Stimulated activated naive CD8-positive, alpha-beta T cell treated with anti-CD3 and anti-CD28 coated beads, Interleukin-15, Interleukin-2, amounts not matched to agents 100 U/mL and 50 U/mL, for 24 hours (primary cell): ENCODE measurements at regions not wholly inside any gene's neighbourhood (a gene's known extent, or its start where the extent isn't known, plus 50 kb on each side); places are given as distances from the start of the nearest gene placed in this dataset.
"Not testable (repeated sequence)": the region's sequence is repeated elsewhere in the genome, so short reads cannot be mapped to it uniquely, and the experiment has no call there.

Experiments
- ATAC-seq: fragments of 150-1000 bp; cut with Tn5 transposase; one replicate; pipeline ENCODE4 v1.10.0; 2021
- DNase-seq: peaks from one replicate; pipeline ENCODE4 v3.0.0; 2021

DNA sequence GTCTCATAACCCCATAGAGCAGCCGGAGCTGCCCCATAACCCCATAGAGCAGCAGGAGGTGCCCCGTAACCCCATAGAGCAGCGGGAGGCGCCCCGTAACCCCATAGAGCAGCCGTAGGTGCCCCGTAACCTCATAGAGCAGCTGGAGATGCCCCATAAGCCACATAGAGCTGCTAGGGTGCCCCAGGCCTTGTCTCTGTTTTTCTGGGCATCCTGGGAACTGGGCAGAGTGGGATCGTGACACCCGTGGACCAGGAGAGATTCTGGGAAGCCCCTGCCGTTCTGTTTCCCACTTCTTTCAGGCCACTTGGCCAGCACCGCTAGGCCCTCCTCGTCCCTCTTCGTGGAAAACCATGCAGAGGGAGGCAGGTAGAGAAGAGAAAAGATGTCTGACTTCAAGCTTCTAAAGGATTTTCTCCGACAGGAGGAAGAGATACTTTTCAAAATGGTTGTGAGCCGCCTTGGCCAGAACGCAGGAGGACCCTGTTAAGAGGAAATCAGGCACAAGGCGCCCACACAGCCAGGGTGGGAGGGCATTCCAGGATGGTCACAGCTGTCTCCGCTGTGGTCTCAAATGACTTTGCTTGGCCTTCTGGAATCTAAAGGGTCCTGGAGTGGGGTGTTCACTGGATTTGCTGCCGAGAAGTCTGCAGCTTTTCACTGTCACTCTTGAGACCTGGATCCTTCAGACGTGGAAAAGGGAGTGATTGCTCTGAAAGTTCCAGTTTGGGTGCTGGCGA lies 171.8 kb downstream of the NPIPB11 start:
- DNase-seq, ATAC-seq: not testable (repeated sequence)

DNA sequence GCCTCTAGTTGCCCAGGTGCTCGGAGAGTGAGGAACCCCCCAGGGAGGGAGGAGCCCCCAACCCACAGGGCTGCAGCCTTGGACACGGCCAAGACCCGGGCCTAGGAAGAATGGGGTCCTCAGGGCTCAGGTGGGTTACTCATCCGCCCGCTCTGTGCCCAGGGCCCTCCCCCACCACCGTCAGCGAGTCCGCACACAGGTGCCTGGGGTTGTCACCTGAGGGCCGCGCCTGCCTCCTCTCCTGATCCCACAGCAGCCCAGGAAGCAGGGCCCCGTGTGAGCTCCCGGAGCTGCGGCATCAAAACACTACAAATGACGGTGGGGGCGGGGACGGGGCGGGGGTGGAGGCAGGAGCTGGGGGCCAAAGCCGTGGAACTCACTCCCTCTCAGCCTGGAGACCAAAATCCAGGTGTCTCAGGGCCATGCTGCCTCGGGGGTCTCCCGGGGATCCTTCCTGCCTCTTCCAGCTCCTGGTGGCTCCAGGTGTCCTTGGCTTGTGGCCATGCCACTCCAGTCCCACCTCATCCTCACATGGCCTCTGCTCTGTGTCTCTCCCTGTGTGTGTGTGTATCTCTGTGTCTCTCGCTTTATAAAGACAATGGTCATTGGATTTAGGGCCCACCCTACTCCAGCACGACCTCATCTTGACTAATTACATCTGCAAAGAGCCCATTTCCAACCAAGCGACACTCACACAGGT lies 172.7 kb downstream of the NPIPB11 start:
- DNase-seq, ATAC-seq: not testable (repeated sequence)

DNA sequence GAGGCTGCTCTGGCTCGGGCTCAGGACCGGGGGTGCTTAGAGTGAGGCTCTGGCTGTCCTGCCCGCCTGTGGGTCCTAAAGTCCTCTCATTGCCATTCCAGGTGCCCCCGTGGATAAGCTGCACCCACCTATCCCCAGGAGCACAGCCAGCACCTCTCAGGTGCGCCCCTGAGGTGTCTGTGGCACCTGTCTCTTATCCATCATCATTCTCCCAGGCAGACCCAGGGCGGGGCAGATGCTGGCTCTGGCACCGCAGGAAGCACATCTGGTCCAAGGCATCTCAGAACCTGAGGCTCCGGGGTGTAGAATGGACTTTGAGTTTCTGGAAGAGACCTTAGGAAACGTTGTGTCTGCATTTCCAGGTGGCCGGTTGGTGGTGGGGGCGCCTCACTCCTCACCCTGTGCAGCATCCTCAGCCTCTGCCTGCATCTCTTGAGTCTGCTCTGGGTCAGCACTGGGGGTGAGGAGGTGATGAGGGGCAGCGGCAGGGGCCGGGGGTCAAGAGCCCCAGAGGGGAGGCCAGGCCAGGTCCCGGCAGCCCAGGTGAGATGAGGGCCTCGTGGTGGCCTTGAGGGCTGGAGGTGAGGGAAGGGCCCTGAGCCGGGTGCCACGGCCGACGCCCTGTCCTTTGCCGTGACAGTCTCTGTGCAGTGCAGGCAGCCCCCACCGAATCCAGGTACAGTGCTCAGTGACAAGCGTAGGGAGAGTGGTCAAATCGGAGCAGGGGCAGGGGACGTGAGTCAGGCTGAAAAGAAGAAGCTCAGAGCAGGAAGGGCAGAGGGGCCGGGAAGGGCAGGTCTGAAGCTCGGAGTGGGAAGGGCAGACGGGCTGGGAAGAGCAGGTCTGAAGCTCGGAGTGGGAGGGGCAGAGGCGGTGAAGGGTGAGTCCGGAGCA lies 173.5 kb downstream of the NPIPB11 start:
- DNase-seq (no peak), ATAC-seq (peak; percentile 13)

DNA sequence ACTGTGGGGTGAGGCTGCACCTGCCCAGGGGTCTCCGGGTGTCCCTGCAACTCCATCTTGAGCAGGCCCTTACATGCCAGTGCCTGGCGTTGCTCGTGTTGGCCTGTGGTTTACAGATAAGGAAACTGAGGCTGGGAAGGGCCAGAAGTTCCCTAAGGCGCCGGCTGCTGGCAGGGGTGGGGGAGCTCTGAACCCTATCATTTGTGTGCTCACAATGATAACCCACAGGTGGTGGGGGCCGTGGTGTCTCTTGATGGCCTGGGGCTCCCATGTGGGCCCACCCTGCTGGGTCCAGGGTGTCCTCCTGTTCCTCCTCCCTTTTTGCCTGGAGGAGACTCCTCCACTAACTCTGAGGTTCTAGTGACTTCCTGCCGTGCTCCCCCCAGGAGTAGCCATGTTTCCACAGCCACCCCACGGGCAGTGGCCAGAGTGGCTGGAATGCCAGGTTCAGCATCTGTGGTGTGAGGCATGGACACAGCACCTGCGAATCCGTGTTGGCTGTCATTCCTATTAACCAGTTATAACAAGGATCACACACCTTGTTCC lies 174.3 kb downstream of the NPIPB11 start:
- not testable (repeated sequence) for DNase-seq, ATAC-seq

DNA sequence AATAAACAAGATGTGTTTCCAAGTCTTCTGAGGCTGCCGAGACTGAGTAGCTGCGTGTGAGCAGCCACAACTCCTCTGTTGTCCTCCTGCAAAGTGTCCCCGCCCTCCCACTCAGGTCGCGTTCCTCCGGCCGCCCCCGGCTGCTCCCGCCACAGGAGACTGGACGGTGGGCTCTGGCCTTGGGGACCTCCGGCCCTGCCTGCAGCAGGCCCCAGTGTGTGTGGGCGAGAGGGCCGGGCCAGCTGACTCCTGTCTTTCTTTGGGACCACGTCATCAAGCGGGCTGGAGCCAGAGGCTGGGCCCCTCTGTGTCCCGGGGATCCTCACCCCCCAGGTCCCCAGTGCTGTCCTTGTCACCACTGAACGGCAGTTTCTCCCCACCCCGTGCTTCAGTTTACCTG lies 175.3 kb downstream of the NPIPB11 start:
- ATAC-seq (no peak), DNase-seq (no peak)

DNA sequence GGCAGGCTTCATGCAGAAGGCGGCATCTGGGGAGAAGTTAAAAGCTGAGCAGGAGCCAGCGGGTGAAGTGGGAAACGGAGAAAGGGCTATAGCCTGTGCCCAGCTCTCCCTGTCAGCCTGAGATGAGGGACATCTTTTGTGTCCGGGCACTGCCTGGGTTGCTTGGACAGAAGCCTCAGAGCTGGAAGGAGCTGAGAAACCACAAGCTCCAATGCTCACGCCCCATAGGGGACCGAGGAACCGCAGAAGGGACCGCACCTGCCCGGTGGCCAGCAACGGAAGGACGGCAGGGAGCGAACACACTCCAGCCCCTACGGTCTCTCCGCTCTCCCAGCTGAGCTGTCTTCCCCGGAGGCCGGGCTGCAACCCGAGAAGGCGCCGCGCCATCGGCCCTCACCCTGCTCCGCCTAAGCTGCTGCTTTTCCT lies 175.8 kb downstream of the NPIPB11 start:
- DNase-seq, result no peak
- ATAC-seq, result no peak

DNA sequence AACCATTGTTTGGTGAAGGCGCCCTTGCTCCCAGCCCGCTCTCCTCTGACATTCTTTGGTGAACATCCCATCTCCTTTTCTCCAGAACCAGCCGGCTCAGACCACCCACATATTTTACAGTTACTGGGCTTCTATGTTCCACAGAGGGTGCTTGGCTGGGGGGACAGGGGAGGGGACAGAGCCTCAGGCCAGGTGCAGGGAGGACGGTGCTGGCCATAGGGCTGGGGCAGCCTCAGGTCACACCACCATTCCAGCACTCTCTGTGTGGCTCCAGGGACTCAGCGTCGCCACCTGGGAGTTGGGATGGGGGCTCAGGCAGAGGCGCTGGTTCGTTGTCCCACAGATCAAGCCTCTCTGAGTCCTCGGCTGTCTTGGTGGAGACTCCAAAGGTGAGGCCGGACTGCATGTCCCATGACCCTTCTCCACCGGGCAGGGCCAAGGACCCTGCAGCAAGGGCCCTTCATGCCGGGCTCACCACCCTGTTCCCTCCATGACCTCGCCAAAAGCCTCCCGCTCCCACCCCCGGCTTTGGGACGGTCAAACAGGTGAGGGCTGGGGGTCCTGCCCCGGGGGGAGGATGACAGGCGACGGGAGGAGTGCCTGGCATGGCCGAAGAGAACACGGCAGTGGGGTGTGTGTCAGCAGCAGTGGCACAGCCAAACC lies 176.4 kb downstream of the NPIPB11 start:
- DNase-seq, ATAC-seq: not testable (repeated sequence)

DNA sequence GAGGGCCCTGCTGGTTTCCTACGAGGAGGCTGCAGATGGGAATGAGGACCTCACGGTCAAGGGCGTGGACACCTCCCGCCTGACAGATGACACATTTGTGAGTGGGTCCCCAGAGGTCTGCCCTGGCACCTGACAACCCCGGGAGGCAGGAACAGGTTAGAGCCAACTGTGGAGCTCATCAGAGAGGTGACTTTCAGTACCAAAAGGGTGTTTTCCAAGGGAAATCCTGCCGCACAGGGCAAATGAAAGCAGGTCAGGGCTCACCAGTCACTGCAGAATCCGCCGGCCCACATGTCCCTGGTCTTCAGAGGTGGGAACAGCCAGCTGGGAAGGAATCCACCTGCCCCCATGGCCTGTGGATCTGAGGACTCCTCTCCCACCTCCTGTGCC lies 176.9 kb downstream of the NPIPB11 start:
- not testable (repeated sequence) for DNase-seq, ATAC-seq

DNA sequence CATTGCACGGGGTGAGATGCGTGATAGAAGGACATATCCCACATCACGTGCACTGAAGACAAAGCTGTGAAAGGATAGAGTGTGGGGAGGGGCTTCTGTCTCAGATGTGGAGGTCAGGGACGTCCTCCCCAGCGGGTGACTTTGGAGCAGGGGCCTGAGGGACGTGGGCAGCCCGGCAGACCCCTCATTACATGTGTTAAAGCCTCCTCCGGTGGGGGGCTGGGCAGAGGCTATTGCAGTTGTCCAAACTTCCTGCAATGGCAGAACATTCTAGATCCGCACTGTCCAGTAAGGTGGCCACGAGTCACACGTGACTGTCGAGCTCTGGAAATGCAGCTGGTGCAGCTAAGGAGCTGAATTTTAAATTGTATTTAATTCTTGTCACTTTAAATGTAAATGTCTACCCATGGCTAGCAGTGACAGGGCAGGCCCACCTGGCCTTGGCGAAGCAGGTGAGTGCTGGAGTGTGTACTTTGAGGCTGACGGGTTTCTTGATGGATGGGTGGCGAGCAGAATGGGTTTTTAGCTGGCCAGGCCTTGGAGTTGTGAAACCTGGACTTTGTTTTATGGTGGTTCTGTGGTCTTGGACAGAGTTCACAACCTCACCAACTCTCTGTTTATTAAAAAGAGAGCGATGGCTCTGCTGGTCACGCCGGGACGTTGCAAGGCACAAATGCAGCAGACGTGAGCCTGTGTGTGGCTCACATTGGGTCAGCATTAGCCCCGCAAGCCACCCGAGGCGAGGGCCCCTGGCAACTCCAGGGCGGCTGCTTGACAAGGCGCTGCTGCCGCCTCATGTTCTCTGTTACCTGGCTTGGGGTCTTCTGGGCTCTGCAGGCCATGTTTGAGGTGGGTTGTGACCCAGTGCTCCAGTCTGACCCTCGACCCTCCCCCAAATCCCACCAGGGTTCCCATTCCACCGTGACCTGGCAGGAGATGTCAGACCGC lies 177.6 kb downstream of the NPIPB11 start:
- not testable (repeated sequence) for ATAC-seq, DNase-seq

DNA sequence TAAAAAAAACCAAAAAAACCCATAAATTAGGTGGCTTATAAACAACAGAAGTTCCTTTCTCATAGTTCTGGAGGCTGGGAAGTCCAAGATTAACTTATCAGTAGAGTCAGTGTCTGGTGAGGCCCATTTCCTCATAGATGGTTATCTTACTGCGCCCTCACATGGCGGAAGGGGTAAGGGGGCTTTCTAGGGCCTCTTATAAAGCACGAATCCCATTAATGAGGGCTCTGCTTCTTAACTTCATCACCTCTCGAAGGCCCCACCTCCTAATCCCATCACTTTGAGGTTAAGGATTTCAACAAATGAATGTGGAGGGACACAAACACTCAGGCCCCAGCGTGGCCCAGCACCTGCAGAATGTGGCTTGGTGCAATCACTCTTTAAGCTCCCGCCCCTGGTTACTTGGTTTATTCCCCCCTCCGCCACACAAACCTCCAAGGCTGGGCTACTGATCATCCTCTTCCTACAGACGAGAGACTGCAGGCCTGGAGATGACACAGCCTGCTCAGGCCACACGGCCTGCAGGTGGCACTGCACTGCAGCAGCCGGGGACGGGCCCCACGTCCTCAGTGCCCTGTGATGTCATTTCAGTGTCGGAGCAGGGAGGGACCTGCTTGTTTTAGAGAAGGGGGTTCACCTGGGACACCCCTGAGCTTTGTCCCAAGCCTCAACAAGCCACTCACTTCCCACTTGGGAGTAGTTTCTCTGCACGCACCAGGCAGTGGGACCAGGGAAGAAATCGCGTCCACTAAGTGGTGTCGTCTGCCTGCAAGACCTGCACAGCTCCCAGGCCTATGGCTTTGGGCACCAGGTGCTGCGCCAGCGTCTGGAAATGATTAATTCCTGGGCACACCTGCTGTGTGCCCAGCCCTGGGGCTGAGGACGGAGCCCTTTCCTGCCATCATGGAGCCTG lies 178.5 kb downstream of the NPIPB11 start:
- DNase-seq (peak; percentile 35), ATAC-seq (peak; percentile 88)

DNA sequence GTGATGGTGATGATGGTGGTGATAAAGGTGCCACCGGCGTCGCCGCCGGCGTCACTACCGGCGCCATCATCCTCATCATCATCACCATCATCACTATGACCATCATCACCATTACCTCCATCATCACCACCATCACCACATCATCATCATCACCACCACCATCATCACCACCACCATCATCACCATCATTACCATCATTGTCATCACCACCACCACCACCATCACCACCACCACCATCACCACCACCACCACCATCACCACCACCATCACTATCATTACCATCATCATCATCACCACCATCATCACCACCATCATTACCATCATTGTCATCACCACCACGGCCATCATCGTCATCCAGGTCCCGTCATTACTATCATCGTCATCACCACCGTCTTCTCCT lies 179.7 kb downstream of the NPIPB11 start:
- no peak for DNase-seq
- ATAC-seq, result no peak

DNA sequence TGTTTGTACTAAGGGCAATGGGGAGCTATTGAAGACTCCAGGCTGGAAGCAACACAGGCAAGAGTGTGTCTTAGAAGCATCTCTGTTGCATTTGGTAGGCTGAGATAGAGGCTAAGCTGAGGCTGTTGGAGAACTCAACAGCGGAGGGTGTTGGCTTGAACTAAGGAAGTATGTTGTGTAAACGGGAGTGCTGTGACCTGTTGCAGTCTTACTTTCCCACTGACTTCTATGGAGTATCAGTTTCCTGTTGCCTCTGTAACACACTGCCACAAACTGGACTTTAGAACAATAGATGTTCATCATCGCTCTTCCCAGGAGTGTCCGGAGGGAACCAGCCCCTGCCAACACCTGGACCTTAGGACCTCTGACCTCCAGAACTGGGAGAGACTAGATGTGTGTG lies 181.8 kb downstream of the NPIPB11 start:
- DNase-seq, ATAC-seq: not testable (repeated sequence)

DNA sequence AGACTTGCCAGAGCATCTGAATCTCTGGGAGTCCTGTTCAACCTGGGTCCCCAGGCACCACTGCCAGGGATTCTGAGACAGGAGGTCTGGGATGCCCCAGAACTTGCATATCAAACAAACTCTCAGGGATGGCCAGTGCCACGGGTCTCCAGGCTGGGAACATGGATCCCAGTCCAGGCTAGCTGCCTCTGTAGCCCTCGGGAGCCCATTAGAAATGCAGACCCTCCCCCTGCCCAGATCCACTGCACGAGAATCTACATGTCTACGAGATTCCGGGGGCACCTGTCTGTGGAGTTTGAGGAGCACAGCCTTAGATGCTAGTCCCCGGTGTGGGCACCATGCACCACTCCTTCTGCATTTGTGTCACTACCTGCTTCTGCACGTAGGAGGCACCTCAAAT lies 183.9 kb downstream of the NPIPB11 start:
- DNase-seq, ATAC-seq: not testable (repeated sequence)

DNA sequence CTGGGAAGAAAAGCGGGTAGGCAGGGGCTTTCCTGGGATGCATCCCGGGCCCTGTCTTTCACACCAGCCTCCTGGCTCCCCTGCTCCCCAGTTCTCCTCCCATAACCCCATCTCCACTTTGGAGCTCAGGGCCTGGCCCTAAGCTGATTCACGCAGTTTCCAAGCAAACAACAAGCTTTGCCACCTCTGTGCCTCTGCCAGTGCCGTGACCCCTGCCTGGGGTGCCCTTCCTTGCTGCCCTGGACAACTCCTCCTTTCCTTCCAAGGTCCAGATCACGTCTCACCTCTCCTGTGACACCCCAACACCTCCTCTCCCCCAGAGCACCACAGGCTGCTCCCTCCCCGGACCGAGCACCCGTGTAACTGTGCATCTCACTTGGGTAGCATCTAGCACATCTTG lies 184.5 kb downstream of the NPIPB11 start:
- not testable (repeated sequence) for DNase-seq, ATAC-seq

DNA sequence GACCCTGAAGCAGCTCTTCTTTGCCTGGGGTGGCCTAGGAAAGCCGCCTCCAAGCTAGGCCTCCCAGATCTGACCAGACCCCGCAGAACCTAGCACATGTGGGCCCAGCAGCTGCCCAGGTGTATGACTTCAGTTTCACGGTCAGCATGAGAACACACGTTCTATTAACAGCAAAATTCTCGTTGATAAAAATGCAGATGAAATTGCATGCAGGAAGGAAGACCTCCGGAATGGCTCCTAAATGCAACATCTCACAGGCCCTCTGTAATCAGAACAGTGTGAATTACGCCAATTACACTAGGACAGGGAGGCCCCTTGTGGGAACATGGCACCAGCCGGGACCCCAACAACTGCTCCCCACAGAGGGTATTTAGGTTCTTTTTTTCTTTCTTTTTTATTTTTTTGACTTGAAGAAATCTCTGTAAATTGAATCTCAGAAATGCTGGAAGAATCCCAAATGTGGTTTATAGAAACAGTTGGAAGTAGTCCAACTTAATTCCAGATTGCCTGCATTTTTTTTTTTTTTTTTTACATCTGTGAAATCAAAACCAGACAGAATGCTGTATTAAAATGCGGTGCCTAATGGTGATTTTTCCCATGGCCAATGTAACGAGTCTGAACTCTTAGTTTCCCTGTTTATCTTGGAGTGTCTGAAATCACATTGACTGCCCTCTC lies 185.1 kb downstream of the NPIPB11 start:
- ATAC-seq, DNase-seq: not testable (repeated sequence)

DNA sequence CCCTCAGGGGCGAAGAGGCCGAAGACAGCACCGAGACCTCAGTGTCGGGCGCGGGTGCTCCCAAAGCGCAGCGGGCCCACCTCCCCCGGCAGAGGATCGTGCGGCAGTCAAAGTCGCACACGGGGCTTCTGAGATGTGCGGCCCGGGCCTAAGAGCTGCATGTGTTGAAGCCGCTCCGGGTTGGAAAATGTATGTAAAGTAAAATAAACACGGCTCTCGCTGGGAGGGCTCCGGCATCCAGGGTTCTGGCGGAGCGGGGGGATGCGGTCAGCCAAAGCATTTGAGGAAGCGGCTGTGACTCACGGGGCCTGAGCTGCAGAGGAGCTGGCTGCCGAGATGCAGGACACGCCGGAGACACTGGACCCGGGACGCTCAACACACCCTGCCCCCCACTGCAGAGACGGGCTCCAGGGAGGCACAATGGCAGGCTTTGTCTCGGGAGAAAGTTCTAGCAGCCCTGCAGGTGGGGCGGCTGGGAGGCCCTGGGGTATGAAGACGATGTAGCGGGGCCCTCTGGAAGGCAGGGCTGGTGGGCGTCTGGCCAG lies 185.8 kb downstream of the NPIPB11 start:
- not testable (repeated sequence) for DNase-seq, ATAC-seq

DNA sequence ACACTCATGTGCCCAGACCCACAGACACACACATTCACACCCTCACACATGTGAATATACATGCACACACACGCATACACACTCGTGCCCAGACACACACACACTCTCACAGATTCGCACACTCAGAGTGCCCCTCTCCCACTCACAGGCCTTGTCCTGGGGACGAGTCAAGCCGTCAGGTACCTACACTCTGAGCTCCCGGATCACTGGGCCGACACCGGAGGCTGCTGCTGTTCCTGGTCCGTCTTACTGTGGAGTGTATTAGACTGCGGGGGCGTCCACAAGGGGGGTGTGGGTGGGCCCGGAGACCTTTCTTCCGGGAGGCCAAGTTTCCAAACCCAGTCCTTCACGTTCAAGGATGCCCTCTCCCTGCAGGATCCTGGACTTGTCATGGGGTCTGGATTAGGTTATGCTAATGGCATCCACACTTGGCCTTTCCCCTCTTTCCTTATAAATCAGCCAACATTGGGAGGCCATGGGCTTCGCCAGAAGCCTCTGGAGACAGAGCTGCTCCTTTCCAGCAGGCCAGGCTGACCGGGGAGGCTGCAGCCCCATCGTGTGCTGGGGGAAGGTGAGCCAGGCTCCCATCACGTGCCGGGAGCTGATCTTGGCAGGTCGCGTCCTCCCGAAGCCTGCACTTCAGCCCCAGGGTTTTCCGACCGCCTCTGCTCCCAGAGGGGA lies 186.4 kb downstream of the NPIPB11 start:
- not testable (repeated sequence) for ATAC-seq, DNase-seq

DNA sequence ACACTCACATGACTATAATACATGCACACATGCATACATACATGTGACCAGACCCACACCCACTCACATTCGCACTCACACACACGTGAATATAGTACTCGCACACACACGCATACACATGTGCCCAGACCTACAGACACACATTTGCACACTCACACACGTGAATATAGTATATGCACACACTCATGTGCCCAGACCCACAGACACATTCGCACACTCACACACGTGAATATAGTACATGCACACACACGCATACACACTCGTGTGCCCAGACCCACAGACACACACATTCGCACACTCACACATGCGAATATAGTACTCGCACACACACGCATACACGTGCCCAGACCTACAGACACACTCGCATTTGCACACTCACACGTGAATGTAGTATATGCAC lies 186.9 kb downstream of the NPIPB11 start:
- DNase-seq, ATAC-seq: not testable (repeated sequence)
